ENCODE measurements at regions not wholly inside any gene's neighbourhood (a gene's known extent, or its start where the extent isn't known, plus 50 kb on each side); places are given as distances from the start of the nearest gene placed in this dataset.
"Not testable (repeated sequence)": the region's sequence is repeated elsewhere in the genome, so short reads cannot be mapped to it uniquely, and the experiment has no call there.

GRCh38 chr1:149700677-149701567 is 81.6 kb upstream of the FCGR1A start:
- not testable (repeated sequence) for TF ChIP-seq POLR2A, CTCF, POLR2AphosphoS5 (IDR thresholded peaks at IDR 0.05)
